GM19239 (cell line): ENCODE measurements at regions not wholly inside any gene's neighbourhood (a gene's known extent, or its start where the extent isn't known, plus 50 kb on each side); places are given as distances from the start of the nearest gene placed in this dataset.

ENCODE experiments used
- DNase-seq: peaks from one replicate; pipeline ENCODE4 v3.0.0; 2011; ENCODE audit warnings: low spot score; ENCODE audit not compliant: insufficient read length
- FAIRE-seq: peaks from 2 replicates; lab custom pipeline; 2011; peaks lifted over from hg19 to GRCh38; lab: Jason Lieb, UNC

DNA sequence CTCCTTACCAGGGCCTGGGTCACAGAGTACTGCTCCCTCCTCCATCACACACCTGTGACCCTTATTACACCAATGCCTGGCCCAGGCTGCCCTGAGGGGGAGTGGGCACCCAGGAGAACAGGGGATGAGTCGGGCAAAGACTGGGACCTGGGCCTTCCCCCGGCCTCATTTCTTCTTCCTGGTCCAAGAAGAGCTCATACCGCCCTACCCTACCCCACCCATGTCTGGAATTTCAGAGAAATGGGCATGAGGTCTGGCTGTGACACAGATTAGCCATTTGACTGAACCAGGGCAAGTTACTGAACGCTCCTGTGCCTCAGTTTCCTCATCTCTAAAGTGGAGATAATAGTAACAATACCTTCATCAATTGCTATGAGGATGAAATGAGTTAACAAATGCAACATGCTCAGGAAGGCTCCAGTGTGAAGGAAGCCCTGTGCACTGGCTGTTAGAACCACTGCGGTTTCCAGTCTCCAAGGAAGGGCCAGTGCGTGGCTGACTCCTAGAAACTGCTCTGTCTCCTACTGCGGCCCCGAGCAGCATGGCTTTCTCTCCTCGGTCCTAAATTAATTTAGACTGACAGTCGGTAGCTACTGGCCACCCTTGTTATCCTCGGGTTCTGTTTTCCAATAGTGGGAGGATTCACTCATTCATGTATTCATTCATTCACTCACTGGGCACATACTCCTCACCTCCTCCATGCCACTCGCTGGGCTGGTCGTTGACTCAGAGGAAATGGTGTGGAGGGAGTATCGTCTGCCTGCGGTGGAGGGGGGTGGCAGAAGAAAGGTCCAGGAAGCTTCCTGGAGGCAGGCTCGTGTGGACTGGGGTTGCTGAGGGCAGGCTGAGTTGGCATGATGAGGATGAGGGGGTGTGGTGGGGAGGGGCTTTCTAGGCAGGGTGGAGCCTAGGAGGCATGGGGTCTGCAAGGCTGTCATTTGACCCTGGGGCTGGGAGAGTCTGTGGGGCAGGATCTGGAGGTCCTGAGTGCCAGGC is 175.6 kb downstream of the GLI2 start:
- DNase-seq (no peak), FAIRE-seq (no peak)

- DNase-seq = no peak
- FAIRE-seq = no peak
Measured at GRCh38 chr2:120912101-120912985, 176.7 kb downstream of the GLI2 start.

- DNase-seq (no peak), FAIRE-seq (no peak)
Measured at GRCh38 chr2:120913972-120914838, 178.5 kb downstream of the GLI2 start.

DNA sequence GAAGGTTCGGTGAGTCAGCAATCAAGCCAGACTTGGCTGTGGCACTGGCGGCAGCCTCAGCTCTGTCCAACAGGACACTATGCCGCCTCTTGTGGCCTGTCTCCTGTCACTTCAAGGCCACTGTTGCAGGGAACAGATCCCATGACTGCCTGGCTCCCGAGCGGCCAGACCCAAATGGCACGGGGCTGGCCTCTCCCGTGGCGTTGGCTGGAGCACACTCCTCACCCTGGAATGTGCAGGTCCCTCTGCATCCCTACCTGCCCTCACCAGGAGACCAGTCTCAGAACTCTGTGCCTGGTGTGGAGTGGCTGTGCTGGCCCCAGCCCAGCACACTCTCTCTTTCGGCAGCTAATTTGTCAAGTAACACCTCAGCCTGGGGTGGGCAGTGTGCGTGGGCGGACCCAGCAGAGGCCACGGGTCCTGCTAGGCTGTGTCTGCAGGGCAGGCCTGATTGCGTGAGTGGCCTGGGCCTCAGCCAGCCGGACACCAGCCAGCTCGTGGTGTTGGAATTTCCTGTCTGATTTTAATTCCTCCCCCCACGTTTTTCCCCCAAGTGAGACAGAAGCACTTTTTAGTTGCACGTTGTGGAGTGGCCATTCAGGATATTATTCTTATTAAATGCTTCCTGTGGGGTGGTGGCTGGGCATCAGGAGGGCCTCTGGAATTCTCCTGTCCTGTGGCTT is 179.3 kb downstream of the GLI2 start:
- DNase-seq = no peak
- FAIRE-seq = no peak

DNA sequence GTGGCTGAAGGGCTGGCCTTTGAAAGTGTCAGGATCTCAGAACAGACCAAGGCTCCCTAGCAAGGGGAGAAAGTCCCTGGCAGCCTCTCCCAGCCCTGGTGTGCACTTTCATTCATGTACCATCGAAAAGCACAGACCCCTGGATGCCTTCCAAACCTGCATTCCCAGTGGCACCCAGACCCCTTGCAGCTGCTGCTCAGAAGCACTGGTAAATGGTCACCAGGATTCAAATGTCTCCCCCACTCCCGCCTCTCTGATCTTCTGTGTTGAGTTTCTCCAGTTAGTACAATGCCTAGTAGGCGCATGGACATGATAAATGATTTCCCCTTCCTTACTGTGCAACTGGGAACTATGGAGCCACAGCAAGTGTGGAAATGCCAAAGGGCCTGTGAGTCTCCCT is 180.0 kb downstream of the GLI2 start:
- no peak for DNase-seq
- FAIRE-seq = no peak

DNA sequence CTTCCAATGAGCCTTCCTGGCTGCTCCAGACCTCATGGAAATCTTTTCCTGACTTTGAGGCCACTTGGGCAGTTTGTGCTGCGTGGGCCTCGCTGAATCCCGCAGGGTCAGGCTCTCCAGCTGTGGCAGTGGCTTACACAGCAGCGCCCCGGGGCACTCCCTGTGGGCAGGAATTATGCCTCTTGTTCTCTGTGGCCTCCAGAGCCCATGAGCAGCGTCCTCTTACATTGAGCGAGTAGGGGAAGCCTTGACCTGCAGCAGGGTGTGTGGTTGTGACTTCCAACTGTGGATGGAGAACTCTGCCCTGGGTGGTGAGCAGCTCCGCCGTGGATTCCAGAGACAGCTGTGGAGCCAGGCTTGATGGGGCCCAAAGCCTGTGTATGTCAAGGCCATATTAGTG is 180.8 kb downstream of the GLI2 start:
- no peak for FAIRE-seq
- no peak for DNase-seq

DNA sequence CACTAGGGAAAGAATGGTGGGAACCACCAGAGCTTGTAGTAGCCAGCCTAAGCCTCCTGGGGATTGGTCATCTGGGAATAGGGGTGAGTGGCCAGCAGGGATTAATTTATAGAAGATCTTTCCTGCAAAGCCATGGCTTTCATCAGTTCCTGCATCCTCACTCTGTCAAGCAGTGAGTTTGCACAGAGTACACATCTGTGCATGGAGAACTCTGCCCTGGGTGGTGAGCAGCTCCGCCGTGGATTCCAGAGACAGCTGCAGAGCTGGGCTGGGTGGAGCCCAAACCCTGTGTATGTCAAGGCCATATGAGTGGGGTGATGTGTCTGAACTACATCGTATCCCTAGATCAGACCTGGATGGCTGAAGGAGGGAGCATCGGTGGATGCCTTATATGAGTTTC is 182.2 kb downstream of the GLI2 start:
- DNase-seq = no peak
- FAIRE-seq = no peak

- DNase-seq = no peak
- no peak for FAIRE-seq
Measured at GRCh38 chr2:120919216-120919615, 183.5 kb downstream of the GLI2 start.

DNA sequence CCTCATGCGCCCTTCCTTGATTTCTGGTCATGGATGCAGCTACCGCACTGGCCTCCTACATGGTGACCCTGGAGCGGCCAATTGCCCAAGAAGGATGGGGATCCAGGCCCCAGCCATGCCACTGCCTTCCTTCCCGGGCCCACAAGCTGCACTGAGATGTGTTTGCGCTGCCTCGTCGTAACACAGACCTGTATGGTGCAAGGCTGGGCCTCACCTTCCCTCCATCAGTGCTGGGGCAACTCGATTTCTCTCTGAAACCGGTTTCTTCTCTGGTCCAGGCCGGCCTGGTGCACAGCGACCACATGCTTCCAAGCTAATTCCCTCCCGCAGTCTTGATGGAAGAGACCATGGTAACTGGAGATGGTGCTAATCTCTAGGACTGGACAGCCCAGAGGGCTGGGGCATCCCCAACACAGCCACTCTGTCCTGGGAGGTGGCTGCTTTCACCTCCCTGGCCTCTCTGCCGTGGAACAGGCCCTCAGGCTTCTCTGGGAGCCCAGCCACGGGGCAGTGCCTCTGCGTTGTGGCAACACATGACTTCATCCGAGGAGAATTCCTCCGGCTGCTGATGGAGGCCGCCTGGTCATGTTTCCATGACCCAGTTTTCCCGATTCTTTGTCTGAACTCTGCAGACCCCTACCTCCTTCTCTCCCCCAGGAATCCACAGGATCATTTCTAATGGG is 184.2 kb downstream of the GLI2 start:
- FAIRE-seq (no peak), DNase-seq (no peak)

DNA sequence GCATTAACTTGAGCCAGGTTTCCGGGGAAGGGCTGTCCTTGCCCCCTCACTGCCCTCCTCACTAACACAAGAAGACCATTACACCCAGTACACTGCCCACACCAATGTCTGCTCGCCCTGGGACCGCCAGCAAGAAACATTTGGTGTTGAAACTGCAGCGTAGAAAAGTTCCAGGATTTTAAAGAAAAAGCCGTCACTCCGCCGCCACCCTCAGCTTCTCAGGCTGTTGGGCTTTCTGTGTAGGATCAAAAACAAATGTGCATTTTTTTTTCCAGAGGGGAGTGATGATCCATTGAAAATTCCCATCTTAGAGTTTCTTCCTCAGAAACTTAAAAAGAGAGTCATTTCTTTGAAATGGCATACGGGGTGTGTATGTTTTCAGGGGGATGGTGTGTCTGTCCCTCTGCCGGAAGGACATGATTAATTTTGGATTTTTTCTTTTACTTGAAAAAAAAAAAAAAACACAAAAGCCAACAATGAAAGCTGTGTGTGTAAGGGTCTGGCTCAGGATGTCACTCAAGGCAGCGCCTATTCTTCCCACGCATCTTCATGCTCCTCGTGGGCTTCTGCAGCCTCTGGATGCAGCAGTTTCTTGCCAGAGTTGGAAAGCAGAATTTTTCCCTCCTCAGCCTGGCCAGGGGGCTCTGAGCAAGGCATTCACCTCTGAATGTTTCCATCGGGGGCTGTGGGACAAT is 184.9 kb downstream of the GLI2 start:
- no peak for FAIRE-seq
- no peak for DNase-seq

GRCh38 chr2:120921457-120921856 is 185.8 kb downstream of the GLI2 start:
- no peak for FAIRE-seq

DNA sequence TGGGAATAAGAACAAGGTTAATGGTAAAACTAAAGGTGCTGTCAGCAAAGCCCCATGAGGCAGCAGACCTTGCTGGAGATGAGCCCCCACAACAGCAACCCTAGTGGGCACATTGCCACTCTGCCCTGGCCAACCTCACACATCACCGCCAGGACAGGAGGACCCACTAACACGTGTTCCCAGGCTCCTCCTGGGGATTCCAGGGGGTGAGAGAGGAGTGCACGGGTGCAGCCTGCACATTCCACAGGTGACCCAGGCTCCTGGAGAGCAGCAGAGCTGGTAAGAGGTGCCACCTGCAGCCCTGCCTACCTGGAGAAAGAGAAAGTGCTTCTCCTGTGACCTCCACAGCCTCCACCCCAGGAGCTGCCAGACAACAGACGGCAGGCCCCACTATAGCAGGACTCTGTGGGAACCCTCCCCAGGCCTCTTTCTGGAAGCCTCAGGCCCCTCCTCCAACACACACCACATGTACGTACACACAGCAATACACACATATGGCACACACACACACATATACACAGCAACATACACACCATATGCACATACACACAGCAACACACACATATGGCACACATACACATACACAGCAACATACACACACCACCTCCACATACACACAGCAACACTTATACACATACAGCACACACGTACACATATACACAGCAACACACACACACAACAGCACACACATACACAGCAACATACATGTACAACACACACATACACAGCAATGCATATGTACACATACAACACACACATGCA is 187.1 kb downstream of the GLI2 start:
- DNase-seq (no peak), FAIRE-seq (no peak)

More at GRCh38 chr2:120921457-120921856, 185.8 kb downstream of the GLI2 start:
- DNase-seq = no peak

- FAIRE-seq (no peak), DNase-seq (no peak)
Measured at GRCh38 chr2:120923426-120923825, 187.8 kb downstream of the GLI2 start.

GRCh38 chr2:120924924-120925323 is 189.3 kb downstream of the GLI2 start:
- FAIRE-seq = no peak
- no peak for DNase-seq

DNA sequence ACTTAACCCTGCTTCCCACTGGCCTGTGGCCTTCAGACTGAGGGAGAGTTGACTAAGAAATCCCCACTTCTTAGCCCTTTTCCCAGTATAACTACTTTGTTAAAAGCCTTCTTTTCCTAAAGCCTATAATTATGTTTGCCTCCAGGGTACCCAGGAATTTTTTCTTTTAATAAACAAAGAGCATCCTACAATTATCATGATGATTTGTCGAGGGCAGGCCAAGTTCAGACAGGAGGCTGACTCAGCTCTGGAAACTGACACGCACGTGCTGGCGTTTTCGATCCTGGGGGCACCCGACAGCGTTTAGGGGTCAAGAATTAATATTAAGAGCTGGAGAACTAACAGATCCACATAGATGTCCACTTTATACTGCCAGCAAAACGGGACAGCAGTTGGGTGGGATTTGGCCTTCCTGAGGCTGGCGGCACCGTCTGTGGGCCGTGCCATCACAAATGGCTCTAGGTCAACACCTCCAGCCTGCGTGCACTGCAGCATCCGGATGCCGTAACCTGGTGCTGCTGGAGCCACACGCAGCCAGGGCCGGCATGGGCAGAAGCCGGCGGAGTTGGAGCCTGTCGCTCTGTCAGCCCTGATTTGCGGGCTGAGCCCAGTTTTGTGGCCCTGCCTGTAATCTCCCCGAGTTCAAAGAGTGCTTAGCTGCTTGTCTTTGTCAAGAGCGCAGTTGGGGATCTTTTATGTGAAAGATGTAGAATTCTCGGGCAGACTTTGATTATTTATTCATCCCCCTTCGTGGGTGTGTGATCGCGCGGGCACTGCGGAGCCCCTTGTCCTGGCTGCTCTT is 191.0 kb downstream of the GLI2 start:
- DNase-seq (no peak), FAIRE-seq (no peak)

DNA sequence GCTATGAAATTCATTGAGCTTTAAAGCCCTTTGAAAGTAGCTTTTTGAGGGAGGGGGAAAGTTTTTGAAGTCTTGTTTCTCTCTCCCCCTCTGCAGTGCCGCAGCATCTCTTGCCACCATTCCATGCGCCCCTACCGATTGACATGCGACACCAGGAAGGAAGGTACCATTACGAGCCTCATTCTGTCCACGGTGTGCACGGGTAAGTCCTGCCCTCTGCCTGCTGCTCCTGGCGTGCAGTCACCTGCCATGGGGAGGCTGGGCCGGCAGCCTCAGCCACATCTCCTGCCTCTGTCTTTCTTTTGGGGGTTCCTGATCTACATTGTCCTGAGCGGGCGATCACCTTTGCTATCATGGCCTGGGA is 191.6 kb downstream of the GLI2 start:
- FAIRE-seq (no peak), DNase-seq (no peak)

DNA sequence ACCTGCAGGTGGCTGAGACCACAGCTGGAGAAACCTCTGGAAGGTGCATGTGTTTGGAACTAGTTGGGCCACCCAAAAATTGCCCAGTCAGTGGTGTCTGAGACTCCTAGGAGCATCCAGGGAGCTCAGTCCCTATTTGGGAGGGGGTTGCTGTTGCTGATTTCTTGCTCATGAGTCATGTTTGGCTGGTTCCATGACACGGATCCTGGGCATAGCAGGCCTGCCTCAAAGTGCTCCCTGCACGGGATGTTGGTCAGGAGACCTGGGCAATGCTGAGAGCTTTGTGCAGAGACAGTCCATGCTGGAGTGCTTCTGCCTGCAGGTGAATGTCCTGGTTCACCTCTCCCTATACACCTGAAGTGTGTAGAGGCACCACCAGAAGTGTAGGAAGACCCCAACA is 194.2 kb downstream of the GLI2 start:
- FAIRE-seq (no peak), DNase-seq (no peak)
